ENCODE measurements at regions not wholly inside any gene's neighbourhood (a gene's known extent, or its start where the extent isn't known, plus 50 kb on each side); places are given as distances from the start of the nearest gene placed in this dataset.
A peak's percentile ranks its signal among the peaks of the same experiment; 100 is the strongest.

DNA sequence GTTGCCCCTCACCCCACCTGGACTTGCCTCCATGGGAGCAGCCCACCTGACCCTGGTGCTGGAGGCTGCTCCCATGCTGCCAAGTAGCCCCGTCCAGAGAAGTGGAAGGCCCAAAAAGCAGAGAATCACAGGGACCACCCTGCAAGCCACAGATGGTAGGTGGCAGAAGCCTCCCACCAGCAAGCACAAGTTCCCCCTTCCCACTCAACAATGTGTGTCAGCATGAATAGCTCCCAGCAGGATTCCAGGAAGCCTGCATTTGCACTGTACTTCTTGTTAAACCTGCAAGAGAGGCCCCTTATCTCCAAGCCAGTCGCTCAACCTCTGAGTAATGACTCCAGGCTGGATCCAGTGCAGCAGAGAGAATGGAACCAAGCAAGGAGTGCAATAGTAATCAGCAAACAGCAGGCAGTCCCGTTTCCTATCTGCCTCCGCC, 180.8 kb upstream of the CST7 start:
- peak; percentile 15 for DNase-seq (ENCODE audit: low read depth)
- TF ChIP-seq, protein P1, sequence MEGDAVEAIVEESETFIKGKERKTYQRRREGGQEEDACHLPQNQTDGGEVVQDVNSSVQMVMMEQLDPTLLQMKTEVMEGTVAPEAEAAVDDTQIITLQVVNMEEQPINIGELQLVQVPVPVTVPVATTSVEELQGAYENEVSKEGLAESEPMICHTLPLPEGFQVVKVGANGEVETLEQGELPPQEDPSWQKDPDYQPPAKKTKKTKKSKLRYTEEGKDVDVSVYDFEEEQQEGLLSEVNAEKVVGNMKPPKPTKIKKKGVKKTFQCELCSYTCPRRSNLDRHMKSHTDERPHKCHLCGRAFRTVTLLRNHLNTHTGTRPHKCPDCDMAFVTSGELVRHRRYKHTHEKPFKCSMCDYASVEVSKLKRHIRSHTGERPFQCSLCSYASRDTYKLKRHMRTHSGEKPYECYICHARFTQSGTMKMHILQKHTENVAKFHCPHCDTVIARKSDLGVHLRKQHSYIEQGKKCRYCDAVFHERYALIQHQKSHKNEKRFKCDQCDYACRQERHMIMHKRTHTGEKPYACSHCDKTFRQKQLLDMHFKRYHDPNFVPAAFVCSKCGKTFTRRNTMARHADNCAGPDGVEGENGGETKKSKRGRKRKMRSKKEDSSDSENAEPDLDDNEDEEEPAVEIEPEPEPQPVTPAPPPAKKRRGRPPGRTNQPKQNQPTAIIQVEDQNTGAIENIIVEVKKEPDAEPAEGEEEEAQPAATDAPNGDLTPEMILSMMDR (IDR thresholded peaks at IDR 0.05; ENCODE audit: insufficient read depth, low read depth, low read length, missing control alignments): no peak

DNA sequence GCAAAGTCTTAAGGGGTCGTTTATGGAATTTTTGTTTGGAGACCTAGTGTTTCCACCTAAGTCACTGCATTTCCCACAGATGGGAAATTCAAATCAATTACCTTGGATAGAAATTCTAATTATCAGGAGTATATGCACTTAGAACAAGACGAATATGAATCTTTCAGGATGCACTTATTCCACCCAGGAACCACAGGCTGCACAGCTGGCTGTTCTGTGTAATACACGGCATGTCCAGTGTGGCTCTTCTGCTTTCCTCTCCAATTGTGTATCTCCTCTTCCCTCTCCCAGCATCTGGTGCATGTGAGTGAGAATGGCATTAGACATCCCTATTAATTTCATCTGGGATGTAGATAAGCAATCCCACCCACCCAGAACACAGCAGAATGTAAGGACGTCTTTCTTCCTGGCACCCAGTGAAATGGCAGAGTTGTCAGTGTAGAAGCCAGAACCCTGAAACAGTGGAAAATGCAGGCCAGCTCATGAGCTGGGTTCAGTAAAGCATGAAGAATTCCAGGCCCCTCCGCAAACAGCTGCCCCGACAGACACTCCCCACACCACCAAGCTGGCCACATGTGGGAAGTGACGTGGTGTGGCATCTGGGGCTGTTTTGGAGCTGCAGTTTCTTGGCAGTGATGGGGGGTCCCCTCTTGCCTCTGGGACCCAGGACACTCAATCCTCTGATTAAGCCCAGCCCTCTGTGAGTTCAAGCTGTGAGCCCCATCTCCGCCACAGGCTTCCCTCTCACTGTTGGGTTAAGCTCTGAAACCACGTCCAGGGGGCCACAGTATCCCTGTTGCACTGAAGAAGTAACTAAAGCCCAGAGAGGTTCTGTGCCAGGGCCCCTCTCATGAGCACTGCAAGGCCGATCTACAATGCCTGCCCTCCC, 180.1 kb upstream of the CST7 start:
- DNase-seq (ENCODE audit: low read depth): no peak
- TF ChIP-seq, protein P1 (IDR thresholded peaks at IDR 0.05; ENCODE audit: insufficient read depth, low read depth, low read length, missing control alignments): no peak
- no peak overlapping the region for H3K4me3 ChIP-seq (ENCODE audit: low read length)

More for the DNA sequence above, 180.8 kb upstream of the CST7 start:
- no peak overlapping the region for H3K4me3 ChIP-seq (ENCODE audit: low read length)

DNA sequence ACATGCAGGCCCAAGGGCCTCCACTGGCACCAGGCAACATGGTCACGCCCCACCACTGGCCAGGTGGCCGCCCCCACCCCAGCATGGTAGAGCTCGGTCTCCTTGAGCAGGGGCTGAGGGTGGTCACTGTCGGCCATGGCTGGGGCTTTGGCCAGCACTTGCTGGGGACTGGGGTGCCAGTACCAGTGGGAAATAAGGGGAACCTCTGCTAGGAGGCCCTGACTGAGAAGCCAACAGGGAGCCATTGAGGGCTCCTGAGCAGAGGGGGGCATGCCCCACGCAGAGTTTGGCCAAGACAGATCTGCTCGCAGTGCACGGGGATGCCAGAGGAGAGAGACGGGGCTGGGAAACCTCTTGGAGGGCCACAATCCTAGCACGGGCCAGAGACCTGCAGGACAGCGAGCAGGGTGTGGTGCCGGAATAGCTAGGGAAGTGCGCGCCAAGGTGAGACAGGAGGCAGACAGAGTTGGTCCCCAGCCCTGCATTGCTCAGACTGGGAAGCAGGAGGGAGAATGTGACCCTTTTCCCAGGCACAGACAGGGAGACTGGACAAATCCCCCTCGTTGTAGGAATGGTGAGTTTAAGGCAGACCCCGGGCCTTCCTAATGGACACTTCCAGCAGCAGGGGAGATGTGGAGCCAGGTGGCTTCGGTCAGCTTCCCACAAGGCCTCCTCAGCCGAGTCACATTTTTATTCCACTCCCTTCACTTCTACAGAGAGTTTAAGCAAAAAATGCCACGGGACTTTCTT, 179.0 kb upstream of the CST7 start:
- DNase-seq (ENCODE audit: low read depth): no peak
- TF ChIP-seq, protein P1 (IDR thresholded peaks at IDR 0.05; ENCODE audit: insufficient read depth, low read depth, low read length, missing control alignments): no peak
- no peak overlapping the region for H3K4me3 ChIP-seq (ENCODE audit: low read length)

DNA sequence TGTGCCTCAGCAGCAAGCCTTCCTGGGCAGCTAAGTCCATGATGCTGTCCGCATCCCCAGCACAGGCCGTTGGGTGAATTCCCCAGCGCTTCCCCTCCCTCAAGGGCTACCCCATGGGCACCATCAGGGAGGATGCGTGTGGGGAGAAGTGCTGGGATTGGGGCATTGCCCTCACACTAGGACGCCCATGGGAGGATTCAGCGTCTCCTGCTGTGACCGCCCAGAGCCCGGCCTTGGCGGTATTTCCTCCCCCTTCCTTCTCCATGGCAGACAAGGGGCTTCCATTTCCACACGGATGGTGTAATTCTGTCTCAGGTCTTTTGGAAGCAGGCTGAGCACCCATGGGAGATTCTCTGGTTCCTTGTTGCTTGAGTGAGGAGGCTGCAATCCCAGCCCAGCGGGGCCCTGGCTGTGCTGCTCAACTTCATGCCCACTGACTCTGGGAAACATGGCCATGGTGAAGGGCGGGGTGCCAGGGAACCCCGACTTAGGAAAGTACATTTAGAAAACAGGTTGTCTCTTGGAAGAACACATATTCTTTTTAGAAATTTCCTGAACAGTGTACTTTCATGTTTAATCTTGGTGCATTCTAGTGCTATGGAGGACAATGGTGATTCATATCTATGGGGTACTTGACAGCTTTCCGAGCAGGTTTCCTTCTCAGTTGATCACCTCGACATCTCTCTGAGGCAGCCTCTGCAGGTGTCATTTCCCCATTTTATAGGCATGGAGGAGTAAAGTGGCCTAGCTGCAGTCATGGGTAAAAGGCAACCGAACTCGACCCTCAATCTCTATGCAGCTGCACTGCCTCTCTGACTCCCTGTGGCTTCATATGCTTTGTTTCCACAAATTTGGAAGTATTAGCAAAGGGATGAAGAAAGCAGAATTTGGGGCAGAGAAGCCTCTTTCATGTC, 178.2 kb upstream of the CST7 start:
- DNase-seq (ENCODE audit: low read depth): no peak
- TF ChIP-seq, protein P1 (IDR thresholded peaks at IDR 0.05; ENCODE audit: insufficient read depth, low read depth, low read length, missing control alignments): no peak
- no peak overlapping the region for H3K4me3 ChIP-seq (ENCODE audit: low read length)

- no peak for DNase-seq (ENCODE audit: low read depth)
- H3K4me3 ChIP-seq (ENCODE audit: low read length): no peak overlapping the region
- TF ChIP-seq, protein P1 (IDR thresholded peaks at IDR 0.05; ENCODE audit: insufficient read depth, low read depth, low read length, missing control alignments): no peak
Observed at GRCh38 chr20:24771542-24772061, 177.5 kb upstream of the CST7 start.

GRCh38 chr20:24772667-24773066, 176.4 kb upstream of the CST7 start:
- DNase-seq (ENCODE audit: low read depth): no peak
- TF ChIP-seq, protein P1 (IDR thresholded peaks at IDR 0.05; ENCODE audit: insufficient read depth, low read depth, low read length, missing control alignments): no peak
- no peak overlapping the region for H3K4me3 ChIP-seq (ENCODE audit: low read length)

All from epithelial cell of esophagus (primary cell).